ENCODE measurements at regions not wholly inside any gene's neighbourhood (a gene's known extent, or its start where the extent isn't known, plus 50 kb on each side); places are given as distances from the start of the nearest gene placed in this dataset.

- H3K27me3 ChIP-seq (ENCODE audit: control insufficient read depth, insufficient read depth, low read length) = no peaks in the 10 kb centered on the region
Observed at GRCh38 chr4:151573474-151573873, 164.5 kb downstream of the FHIP1A start.

DNA sequence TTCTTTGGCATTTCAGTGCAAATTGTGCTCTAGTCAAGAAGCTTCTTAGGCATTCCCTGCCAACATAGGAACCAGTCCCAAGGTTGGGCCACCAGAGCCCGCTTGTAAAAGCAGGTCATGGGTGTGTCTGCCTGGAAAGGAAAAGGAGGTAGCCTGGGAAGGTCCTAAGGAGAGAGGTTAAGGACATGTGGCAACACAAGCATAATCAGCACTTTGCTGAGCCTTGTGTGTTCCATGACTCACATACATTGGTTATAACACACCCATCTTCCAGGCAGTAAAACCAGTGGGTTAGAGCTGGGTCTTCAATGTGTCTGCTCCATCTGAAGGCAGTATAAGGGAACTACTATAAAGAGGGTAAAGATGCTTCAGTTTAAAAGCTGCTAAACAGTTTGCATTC is 165.0 kb downstream of the FHIP1A start:
- H3K27me3 ChIP-seq (ENCODE audit: control insufficient read depth, insufficient read depth, low read length) = no peaks in the 10 kb centered on the region
- no peak for DNase-seq (ENCODE audit: low read depth in 2 of 2)
- H2AFZ ChIP-seq (ENCODE audit: low read length) = no peak overlapping the region
- TF ChIP-seq EZH2 (IDR thresholded peaks at IDR 0.05; ENCODE audit: low read length, missing control alignments) = no peak
- TF ChIP-seq, protein P1, sequence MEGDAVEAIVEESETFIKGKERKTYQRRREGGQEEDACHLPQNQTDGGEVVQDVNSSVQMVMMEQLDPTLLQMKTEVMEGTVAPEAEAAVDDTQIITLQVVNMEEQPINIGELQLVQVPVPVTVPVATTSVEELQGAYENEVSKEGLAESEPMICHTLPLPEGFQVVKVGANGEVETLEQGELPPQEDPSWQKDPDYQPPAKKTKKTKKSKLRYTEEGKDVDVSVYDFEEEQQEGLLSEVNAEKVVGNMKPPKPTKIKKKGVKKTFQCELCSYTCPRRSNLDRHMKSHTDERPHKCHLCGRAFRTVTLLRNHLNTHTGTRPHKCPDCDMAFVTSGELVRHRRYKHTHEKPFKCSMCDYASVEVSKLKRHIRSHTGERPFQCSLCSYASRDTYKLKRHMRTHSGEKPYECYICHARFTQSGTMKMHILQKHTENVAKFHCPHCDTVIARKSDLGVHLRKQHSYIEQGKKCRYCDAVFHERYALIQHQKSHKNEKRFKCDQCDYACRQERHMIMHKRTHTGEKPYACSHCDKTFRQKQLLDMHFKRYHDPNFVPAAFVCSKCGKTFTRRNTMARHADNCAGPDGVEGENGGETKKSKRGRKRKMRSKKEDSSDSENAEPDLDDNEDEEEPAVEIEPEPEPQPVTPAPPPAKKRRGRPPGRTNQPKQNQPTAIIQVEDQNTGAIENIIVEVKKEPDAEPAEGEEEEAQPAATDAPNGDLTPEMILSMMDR (conservative IDR thresholded peaks at IDR 0.05 in 1 of 2, IDR thresholded peaks at IDR 0.05 in 1 of 2; ENCODE audit: low read depth in 1 of 2, low read length in 2 of 2) = no peak
- H3K36me3 ChIP-seq (ENCODE audit: control insufficient read depth, insufficient read depth, low read length) = no peaks in the 10 kb centered on the region
- no peaks in the 10 kb centered on the region for H4K20me1 ChIP-seq (ENCODE audit: control insufficient read depth, extremely low read depth, insufficient read depth, low read length)
- no peak overlapping the region for H3K4me3 ChIP-seq (replicated peaks in 1 of 4; ENCODE audit: control extremely low read depth in 1 of 4, insufficient read depth in 1 of 4, low read depth in 3 of 4, low read length in 4 of 4)
- no peaks in the 10 kb centered on the region for H3K79me2 ChIP-seq (ENCODE audit: control insufficient read depth, insufficient read depth, low read length)
- no peak overlapping the region for H3K4me2 ChIP-seq (ENCODE audit: extremely low read depth, insufficient read depth, low read length)
- H3K27ac ChIP-seq (ENCODE audit: insufficient read depth, low read length) = no peak overlapping the region
- no peaks in the 10 kb centered on the region for H3K9me3 ChIP-seq (ENCODE audit: control insufficient read depth, insufficient read depth, low read depth, low read length)
- H3K4me1 ChIP-seq (ENCODE audit: control insufficient read depth, extremely low read depth, insufficient read depth, low read length) = no peaks in the 10 kb centered on the region
- H3K9ac ChIP-seq (ENCODE audit: insufficient read depth, low read length) = no peak overlapping the region

More at GRCh38 chr4:151573474-151573873, 164.5 kb downstream of the FHIP1A start:
- no peaks in the 10 kb centered on the region for H3K79me2 ChIP-seq (ENCODE audit: control insufficient read depth, insufficient read depth, low read length)
- no peaks in the 10 kb centered on the region for H3K9me3 ChIP-seq (ENCODE audit: control insufficient read depth, insufficient read depth, low read depth, low read length)
- no peaks in the 10 kb centered on the region for H4K20me1 ChIP-seq (ENCODE audit: control insufficient read depth, extremely low read depth, insufficient read depth, low read length)
- H3K4me3 ChIP-seq (replicated peaks in 1 of 4; ENCODE audit: control extremely low read depth in 1 of 4, insufficient read depth in 1 of 4, low read depth in 3 of 4, low read length in 4 of 4) = no peak overlapping the region
- H3K36me3 ChIP-seq (ENCODE audit: control insufficient read depth, insufficient read depth, low read length) = no peaks in the 10 kb centered on the region
- H3K4me1 ChIP-seq (ENCODE audit: control insufficient read depth, extremely low read depth, insufficient read depth, low read length) = no peaks in the 10 kb centered on the region
- DNase-seq (ENCODE audit: low read depth in 2 of 2) = no peak
- no peak overlapping the region for H2AFZ ChIP-seq (ENCODE audit: low read length)
- H3K27ac ChIP-seq (ENCODE audit: insufficient read depth, low read length) = no peak overlapping the region
- no peak overlapping the region for H3K4me2 ChIP-seq (ENCODE audit: extremely low read depth, insufficient read depth, low read length)
- no peak overlapping the region for H3K9ac ChIP-seq (ENCODE audit: insufficient read depth, low read length)
- no peak for TF ChIP-seq EZH2 (IDR thresholded peaks at IDR 0.05; ENCODE audit: low read length, missing control alignments)
- TF ChIP-seq, protein P1 (conservative IDR thresholded peaks at IDR 0.05 in 1 of 2, IDR thresholded peaks at IDR 0.05 in 1 of 2; ENCODE audit: low read depth in 1 of 2, low read length in 2 of 2) = no peak

DNA sequence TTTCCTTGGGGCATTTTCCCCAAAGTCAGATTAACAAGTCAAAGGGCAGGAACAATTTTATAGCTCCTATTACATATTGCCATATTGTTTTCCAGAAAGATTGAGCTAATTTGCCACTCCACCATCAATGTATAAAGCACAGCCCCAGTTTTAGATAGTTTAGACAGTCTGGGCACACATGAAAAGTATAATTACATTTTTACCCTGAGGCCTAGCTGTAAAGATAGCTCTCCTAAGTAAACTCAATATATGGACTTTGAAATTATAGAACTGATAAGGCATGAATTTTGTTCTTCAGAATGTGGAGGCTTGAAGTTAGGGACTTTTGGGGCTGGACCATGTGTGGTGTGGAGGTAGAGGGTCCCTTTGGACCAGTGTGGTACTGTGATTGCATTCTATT is 166.0 kb downstream of the FHIP1A start:
- no peak for DNase-seq (ENCODE audit: low read depth in 2 of 2)
- TF ChIP-seq, protein P1 (conservative IDR thresholded peaks at IDR 0.05 in 1 of 2, IDR thresholded peaks at IDR 0.05 in 1 of 2; ENCODE audit: low read depth in 1 of 2, low read length in 2 of 2) = no peak
- TF ChIP-seq EZH2 (IDR thresholded peaks at IDR 0.05; ENCODE audit: low read length, missing control alignments) = no peak
- Histone ChIP-seq H3K4me3 (replicated peaks in 1 of 4; ENCODE audit: control extremely low read depth in 1 of 4, insufficient read depth in 1 of 4, low read depth in 3 of 4, low read length in 4 of 4) (no peak overlapping the region), H3K36me3 (ENCODE audit: control insufficient read depth, insufficient read depth, low read length) (no peaks in the 10 kb centered on the region), H3K4me1 (ENCODE audit: control insufficient read depth, extremely low read depth, insufficient read depth, low read length) (no peaks in the 10 kb centered on the region), H3K4me2 (ENCODE audit: extremely low read depth, insufficient read depth, low read length) (no peak overlapping the region), H3K9me3 (ENCODE audit: control insufficient read depth, insufficient read depth, low read depth, low read length) (no peaks in the 10 kb centered on the region), H4K20me1 (ENCODE audit: control insufficient read depth, extremely low read depth, insufficient read depth, low read length) (no peaks in the 10 kb centered on the region), H3K27me3 (ENCODE audit: control insufficient read depth, insufficient read depth, low read length) (no peaks in the 10 kb centered on the region), H3K9ac (ENCODE audit: insufficient read depth, low read length) (no peak overlapping the region), H3K27ac (ENCODE audit: insufficient read depth, low read length) (no peak overlapping the region), H2AFZ (ENCODE audit: low read length) (no peak overlapping the region), H3K79me2 (ENCODE audit: control insufficient read depth, insufficient read depth, low read length) (no peaks in the 10 kb centered on the region)

Data from fibroblast of lung (primary cell).